SK-N-SH (cell line): ENCODE measurements at regions not wholly inside any gene's neighbourhood (a gene's known extent, or its start where the extent isn't known, plus 50 kb on each side); places are given as distances from the start of the nearest gene placed in this dataset.

Experiments used
- CTCF ChIA-PET: fragments of 300-600, 350-600 bp; formaldehyde crosslinking; extraction: SDS; loops from one replicate; lab custom pipeline; 2021; lab: Yijun Ruan, JAX
- POLR2A ChIA-PET: fragments of 350-600 bp; sonication (Branson Sonifier 250); formaldehyde crosslinking; extraction: SDS; loops from one replicate; lab custom pipeline; 2020; ENCODE audit warnings: antibody characterized with exemption, inconsistent platforms; lab: Yijun Ruan, JAX
- DNase-seq: peaks from one replicate; pipeline ENCODE4 v3.0.0; 2012
- H2AFZ ChIP-seq: fragments of 200-600 bp; sonication (generic); 2 replicates; pipeline ENCODE4 v1.8.1; 2016; ENCODE audit warnings: antibody characterized with exemption, mild to moderate bottlenecking, low read depth
- H3F3A ChIP-seq: fragments of 200-600 bp; sonication (generic); replicated peaks from 2 replicates; pipeline ENCODE3; 2016; ENCODE audit warnings: antibody characterized with exemption, mild to moderate bottlenecking; ENCODE audit not compliant: insufficient read depth
- H3K27ac ChIP-seq, 2 experiments: fragments of 200-500 bp in 1 of 2; fragments of 200-600 bp in 1 of 2; sonication (Bioruptor generic) in 1 of 2; sonication (generic), shearing (Covaris generic) in 1 of 2; 2 replicates each; pipeline versions ENCODE4 v1.5.1 to v1.6.1; 2014 to 2016; ENCODE audit warnings: low read depth in 2 of 2, inconsistent platforms in 1 of 2, low read length in 1 of 2, mild to moderate bottlenecking in 1 of 2, mixed read lengths in 1 of 2
- H3K27me3 ChIP-seq: fragments of 200-600 bp; sonication (generic), shearing (Covaris generic); 2 replicates; pipeline ENCODE4 v1.6.1; 2016; ENCODE audit warnings: mixed run types; ENCODE audit not compliant: insufficient read depth
- H3K36me3 ChIP-seq, 2 experiments: fragments of 200-500 bp in 1 of 2; fragments of 200-600 bp in 1 of 2; sonication (Bioruptor generic) in 1 of 2; sonication (generic) in 1 of 2; replicated peaks in 1 of 2; 2 replicates each; pipeline versions ENCODE3 to v1.5.1; 2014 to 2016; ENCODE audit warnings: low read length in 1 of 2, mild to moderate bottlenecking in 1 of 2; ENCODE audit not compliant: insufficient read depth in 2 of 2, control insufficient read depth in 1 of 2
- H3K4me1 ChIP-seq, 2 experiments: fragments of 200-500 bp in 1 of 2; fragments of 200-600 bp in 1 of 2; sonication (Bioruptor generic) in 1 of 2; sonication (generic), shearing (Covaris generic) in 1 of 2; 2 replicates each; pipeline versions ENCODE4 v1.5.1 to v1.6.1; 2014 to 2016; ENCODE audit warnings: low read depth in 1 of 2, low read length in 1 of 2, mixed run types in 1 of 2; ENCODE audit not compliant: insufficient read depth in 2 of 2, control insufficient read depth in 1 of 2
- H3K4me2 ChIP-seq: fragments of 200-600 bp; sonication (generic), shearing (Covaris generic); 2 replicates; pipeline ENCODE4 v1.6.1; 2017; ENCODE audit warnings: mixed run types
- H3K4me3 ChIP-seq, 2 experiments: fragments of 200-500 bp in 1 of 2; fragments of 200-600 bp in 1 of 2; sonication (Bioruptor generic) in 1 of 2; sonication (generic), shearing (Covaris generic) in 1 of 2; 2 replicates each; pipeline versions ENCODE4 v1.5.1 to v1.8.1; 2014 to 2016; ENCODE audit warnings: low read depth in 2 of 2, inconsistent platforms in 1 of 2, low read length in 1 of 2, mild to moderate bottlenecking in 1 of 2, mixed read lengths in 1 of 2, moderate library complexity in 1 of 2
- H3K79me2 ChIP-seq: fragments of 200-600 bp; sonication (generic); 2 replicates; pipeline ENCODE4 v1.8.1; 2017; ENCODE audit warnings: mild to moderate bottlenecking; ENCODE audit not compliant: insufficient read depth
- H3K9ac ChIP-seq: fragments of 200-600 bp; sonication (generic); 2 replicates; pipeline ENCODE4 v1.6.1; 2017; ENCODE audit warnings: mixed run types
- H3K9me2 ChIP-seq: fragments of 200-600 bp; sonication (generic); 2 replicates; pipeline ENCODE4 v1.6.1; 2017; ENCODE audit warnings: mixed run types
- H3K9me3 ChIP-seq: fragments of 200-600 bp; sonication (generic); 2 replicates; pipeline ENCODE4 v1.6.1; 2017; ENCODE audit warnings: mixed run types, mild to moderate bottlenecking, moderate library complexity
- H4K20me1 ChIP-seq: fragments of 200-600 bp; sonication (generic); 2 replicates; pipeline ENCODE4 v1.6.1; 2017; ENCODE audit warnings: mild to moderate bottlenecking, mixed run types; ENCODE audit not compliant: insufficient read depth
- CTCF ChIP-seq: fragments of 200-600 bp; sonication (generic); IDR thresholded peaks from 2 replicates; pipeline ENCODE4 v1.6.1; 2017; ENCODE audit warnings: antibody characterized with exemption, mild to moderate bottlenecking, moderate library complexity
- ELF1 ChIP-seq: IDR thresholded peaks from 2 replicates; pipeline ENCODE4 v1.4.0; 2012
- EZH2phosphoT487 ChIP-seq: fragments of 200-600 bp; sonication (generic); IDR thresholded peaks from 2 replicates; pipeline ENCODE4 v1.6.1; 2017; ENCODE audit warnings: low read depth, mixed run types, mild to moderate bottlenecking, antibody characterized with exemption, moderate library complexity, borderline replicate concordance
- FOXM1 ChIP-seq: IDR thresholded peaks from 2 replicates; pipeline ENCODE4 v1.4.0; 2012; ENCODE audit warnings: low read depth, mild to moderate bottlenecking
- GATA2 ChIP-seq: sonication (generic); formaldehyde crosslinking; IDR thresholded peaks from 2 replicates; pipeline ENCODE4 v1.5.0; 2020; ENCODE audit warnings: mild to moderate bottlenecking, missing genetic modification reagents
- IRF3 ChIP-seq: fragments of 150-350 bp; IDR thresholded peaks from 2 replicates; pipeline ENCODE4 v1.6.1; 2016; ENCODE audit warnings: mild to moderate bottlenecking, low read depth, low read length
- JUND ChIP-seq: IDR thresholded peaks from 2 replicates; pipeline ENCODE4 v1.4.0; 2012
- MXI1 ChIP-seq: IDR thresholded peaks from 2 replicates; pipeline ENCODE4 v1.6.1; 2012; ENCODE audit warnings: mild to moderate bottlenecking, low read depth, low read length, improper control_type of control experiment
- NRF1 ChIP-seq: IDR thresholded peaks from 2 replicates; pipeline ENCODE4 v1.6.1; 2012; ENCODE audit warnings: low read depth, mild to moderate bottlenecking, low read length
- POLR2AphosphoS5 ChIP-seq: IDR thresholded peaks from 2 replicates; pipeline ENCODE4 v1.6.1; 2012; ENCODE audit warnings: low read depth, low read length
- RCOR1 ChIP-seq: fragments of 150-350 bp; IDR thresholded peaks from 2 replicates; pipeline ENCODE4 v1.6.1; 2017; ENCODE audit warnings: antibody characterized with exemption, low read length
- RFX5 ChIP-seq: IDR thresholded peaks from 2 replicates; pipeline ENCODE4 v1.6.1; 2012; ENCODE audit warnings: mild to moderate bottlenecking, improper control_type of control experiment, low read length
- RXRA ChIP-seq: IDR thresholded peaks from 2 replicates; pipeline ENCODE4 v1.4.0; 2012; ENCODE audit warnings: low read depth, mild to moderate bottlenecking, borderline replicate concordance
- TAF1 ChIP-seq: IDR thresholded peaks from 2 replicates; pipeline ENCODE4 v1.6.1; 2012; ENCODE audit warnings: low read depth, mild to moderate bottlenecking, low read length, moderate library complexity, borderline replicate concordance
- TEAD4 ChIP-seq: IDR thresholded peaks from 2 replicates; pipeline ENCODE4 v1.4.0; 2012; ENCODE audit warnings: mild to moderate bottlenecking, borderline replicate concordance; ENCODE audit not compliant: insufficient read depth
- USF2 ChIP-seq: fragments of 150-350 bp; IDR thresholded peaks from 2 replicates; pipeline ENCODE4 v1.6.1; 2017; ENCODE audit warnings: antibody characterized with exemption, low read length, low read depth, borderline replicate concordance
- WGBS: methylation state at CpG from one replicate; pipeline ENCODE4 v1.1.6; 2017; ENCODE audit warnings: low lambda C conversion rate; 5-methylcytosine and 5-hydroxymethylcytosine counted together
- TF ChIP-seq, protein P1 (sequence below): IDR thresholded peaks from 2 replicates; pipeline ENCODE4 v1.4.0; 2012; ENCODE audit warnings: low read depth, borderline replicate concordance
- TF ChIP-seq, protein P2 (sequence below): IDR thresholded peaks from 2 replicates; pipeline ENCODE4 v1.4.0; 2012; ENCODE audit warnings: low read depth
- TF ChIP-seq, protein P3 (sequence below): IDR thresholded peaks from 2 replicates; pipeline ENCODE4 v1.4.0; 2012; ENCODE audit warnings: low read depth, borderline replicate concordance

DNA sequence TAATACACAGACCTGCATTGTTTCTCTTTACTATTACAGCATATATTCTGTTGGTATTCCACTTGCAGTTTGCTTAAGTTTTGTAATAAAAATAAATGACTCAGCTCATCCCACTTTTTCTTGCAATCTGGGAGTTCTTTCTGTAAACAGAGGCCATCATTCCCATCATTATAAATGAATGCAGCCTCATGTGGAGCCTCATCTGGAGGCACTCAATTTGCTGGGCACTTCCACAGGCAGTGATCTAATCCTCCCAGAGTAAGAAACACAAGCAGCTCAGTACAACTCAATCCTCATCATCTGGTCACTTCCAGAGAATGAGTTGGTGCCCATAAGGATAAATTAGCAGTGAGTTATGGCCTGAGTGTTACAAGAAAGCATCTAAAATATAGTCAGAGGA, 2801.9 kb downstream of the PCDH9 start (continued):
- no peak for TF ChIP-seq RFX5
- no peak for TF ChIP-seq GATA2 (CRISPR knock-in tag)
- no peak for TF ChIP-seq FOXM1
- no peak for TF ChIP-seq IRF3
- TF ChIP-seq RXRA: no peak
- TF ChIP-seq TEAD4: no peak
- TF ChIP-seq, all 33 proteins: peak for 0

DNA sequence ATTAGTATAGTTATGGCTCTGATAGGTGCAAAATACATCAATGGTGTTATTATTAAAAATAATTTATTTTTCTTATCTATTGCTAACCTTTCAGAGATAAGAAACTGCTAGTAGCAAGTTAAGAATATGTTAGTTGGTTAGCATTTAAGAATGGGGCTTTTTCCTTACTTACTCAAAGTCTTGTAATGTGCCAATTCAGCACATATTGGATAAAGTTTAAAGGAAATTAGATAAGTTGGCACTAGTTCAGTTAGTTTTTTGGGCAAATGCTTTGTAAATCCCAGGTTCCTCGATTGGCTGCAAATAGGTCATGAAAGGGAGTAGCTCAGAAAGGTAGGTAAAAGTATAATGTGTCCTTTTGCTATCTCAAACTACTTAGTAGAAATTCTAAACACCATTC, 2806.7 kb downstream of the PCDH9 start:
- no peak overlapping the region for H2AFZ ChIP-seq
- no peaks in the 10 kb centered on the region for H3K9me3 ChIP-seq
- no peak for TF ChIP-seq MXI1
- TF ChIP-seq NRF1: no peak
- TF ChIP-seq, protein P1, sequence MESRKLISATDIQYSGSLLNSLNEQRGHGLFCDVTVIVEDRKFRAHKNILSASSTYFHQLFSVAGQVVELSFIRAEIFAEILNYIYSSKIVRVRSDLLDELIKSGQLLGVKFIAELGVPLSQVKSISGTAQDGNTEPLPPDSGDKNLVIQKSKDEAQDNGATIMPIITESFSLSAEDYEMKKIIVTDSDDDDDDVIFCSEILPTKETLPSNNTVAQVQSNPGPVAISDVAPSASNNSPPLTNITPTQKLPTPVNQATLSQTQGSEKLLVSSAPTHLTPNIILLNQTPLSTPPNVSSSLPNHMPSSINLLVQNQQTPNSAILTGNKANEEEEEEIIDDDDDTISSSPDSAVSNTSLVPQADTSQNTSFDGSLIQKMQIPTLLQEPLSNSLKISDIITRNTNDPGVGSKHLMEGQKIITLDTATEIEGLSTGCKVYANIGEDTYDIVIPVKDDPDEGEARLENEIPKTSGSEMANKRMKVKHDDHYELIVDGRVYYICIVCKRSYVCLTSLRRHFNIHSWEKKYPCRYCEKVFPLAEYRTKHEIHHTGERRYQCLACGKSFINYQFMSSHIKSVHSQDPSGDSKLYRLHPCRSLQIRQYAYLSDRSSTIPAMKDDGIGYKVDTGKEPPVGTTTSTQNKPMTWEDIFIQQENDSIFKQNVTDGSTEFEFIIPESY: no peak
- TF ChIP-seq JUND: no peak
- TF ChIP-seq, protein P2, sequence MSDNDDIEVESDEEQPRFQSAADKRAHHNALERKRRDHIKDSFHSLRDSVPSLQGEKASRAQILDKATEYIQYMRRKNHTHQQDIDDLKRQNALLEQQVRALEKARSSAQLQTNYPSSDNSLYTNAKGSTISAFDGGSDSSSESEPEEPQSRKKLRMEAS: no peak
- no peak for TF ChIP-seq ELF1
- WGBS: 46% methylated on average over 1 of the region's 1 CpG
- no peak overlapping the region for H3K9ac ChIP-seq
- H3K27me3 ChIP-seq: no peaks in the 10 kb centered on the region
- H3K4me2 ChIP-seq: no peak overlapping the region
- H4K20me1 ChIP-seq: no peaks in the 10 kb centered on the region
- no peaks in the 10 kb centered on the region for H3F3A ChIP-seq
- H3K9me2 ChIP-seq: no peaks in the 10 kb centered on the region; the same call in 1 of the 2 replicates
- no peak for DNase-seq
- no peaks in the 10 kb centered on the region for H3K4me1 ChIP-seq
- H3K27ac ChIP-seq: no peak overlapping the region
- CTCF ChIA-PET: no interaction called here
- H3K79me2 ChIP-seq: no peaks in the 10 kb centered on the region
- no peaks in the 10 kb centered on the region for H3K36me3 ChIP-seq
- POLR2A ChIA-PET: no interaction called here
- no peak overlapping the region for H3K4me3 ChIP-seq

DNA sequence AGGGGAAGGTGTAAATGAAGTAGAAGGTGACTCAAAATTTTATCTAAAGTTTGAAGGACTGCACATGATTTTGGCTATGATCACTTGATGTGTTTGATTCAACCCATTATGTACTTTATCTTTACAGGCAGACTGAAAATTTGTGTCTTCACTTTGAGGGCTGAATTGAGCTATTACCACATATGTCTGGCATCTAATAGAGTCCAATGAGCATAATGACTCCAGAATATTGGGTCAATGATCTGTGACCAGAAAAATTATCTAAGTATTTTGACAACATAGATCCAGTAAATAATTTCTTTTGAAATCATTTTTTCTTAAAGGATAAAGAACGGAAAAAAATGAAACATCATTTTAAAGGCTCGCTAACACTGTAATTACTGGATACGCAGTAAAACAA, 2810.0 kb downstream of the PCDH9 start:
- Histone ChIP-seq H3K27me3 (no peaks in the 10 kb centered on the region), H3K9me3 (no peaks in the 10 kb centered on the region), H3K9ac (no peak overlapping the region), H3K27ac (no peak overlapping the region), H3K4me2 (no peak overlapping the region), H3F3A (no peaks in the 10 kb centered on the region), H4K20me1 (no peaks in the 10 kb centered on the region), H3K36me3 (no peaks in the 10 kb centered on the region), H3K4me1 (no peaks in the 10 kb centered on the region), H3K79me2 (no peaks in the 10 kb centered on the region), H3K4me3 (no peak overlapping the region), H2AFZ (no peak overlapping the region), H3K9me2 (no peaks in the 10 kb centered on the region)
- CTCF ChIA-PET: no interaction called here
- POLR2A ChIA-PET: no interaction called here
- WGBS: 92% methylated on average over 3 of the region's 3 CpGs
- DNase-seq: no peak
- TF ChIP-seq CTCF: no peak
- TF ChIP-seq FOXM1: no peak
- TF ChIP-seq, protein P3, sequence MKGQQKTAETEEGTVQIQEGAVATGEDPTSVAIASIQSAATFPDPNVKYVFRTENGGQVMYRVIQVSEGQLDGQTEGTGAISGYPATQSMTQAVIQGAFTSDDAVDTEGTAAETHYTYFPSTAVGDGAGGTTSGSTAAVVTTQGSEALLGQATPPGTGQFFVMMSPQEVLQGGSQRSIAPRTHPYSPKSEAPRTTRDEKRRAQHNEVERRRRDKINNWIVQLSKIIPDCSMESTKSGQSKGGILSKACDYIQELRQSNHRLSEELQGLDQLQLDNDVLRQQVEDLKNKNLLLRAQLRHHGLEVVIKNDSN: no peak
- TF ChIP-seq TEAD4: no peak
- TF ChIP-seq POLR2AphosphoS5: no peak
- no peak for TF ChIP-seq EZH2phosphoT487
- no peak for TF ChIP-seq USF2
- no peak for TF ChIP-seq TAF1
- no peak for TF ChIP-seq RCOR1
